GM12891 (cell line): ENCODE measurements at regions not wholly inside any gene's neighbourhood (a gene's known extent, or its start where the extent isn't known, plus 50 kb on each side); places are given as distances from the start of the nearest gene placed in this dataset.

Experiments
- DNase-seq: peaks from one replicate; pipeline ENCODE4 v3.0.0; 2011; ENCODE audit warnings: low spot score; ENCODE audit not compliant: insufficient read length
- FAIRE-seq: peaks from 2 replicates; lab custom pipeline; 2011; peaks lifted over from hg19 to GRCh38; lab: Jason Lieb, UNC
- PAX5 ChIP-seq: IDR thresholded peaks from 2 replicates; pipeline ENCODE4 v1.6.1; 2011; ENCODE audit warnings: low read length, moderate library complexity, mild to moderate bottlenecking; ENCODE audit not compliant: insufficient read depth, severe bottlenecking
- POLR2A ChIP-seq: IDR thresholded peaks from 2 replicates; pipeline ENCODE4 v1.6.1; 2011; ENCODE audit warnings: low read depth, low read length, control low read depth
- POLR2AphosphoS5 ChIP-seq: IDR thresholded peaks from 2 replicates; pipeline ENCODE4 v1.6.1; 2011; ENCODE audit warnings: low read depth, low read length, control low read depth
- POU2F2 ChIP-seq: IDR thresholded peaks from 2 replicates; pipeline ENCODE4 v1.6.1; 2011; ENCODE audit warnings: low read depth, mild to moderate bottlenecking, control low read depth, low read length, moderate library complexity
- SPI1 ChIP-seq: IDR thresholded peaks from 2 replicates; pipeline ENCODE4 v1.6.1; 2011; ENCODE audit warnings: low read depth, low read length, control low read depth
- TAF1 ChIP-seq: IDR thresholded peaks from 2 replicates; pipeline ENCODE4 v1.6.1; 2011; ENCODE audit warnings: low read depth, low read length, control low read depth

- no peak for FAIRE-seq
- no peak for DNase-seq
- TF ChIP-seq POLR2AphosphoS5 (no peak), SPI1 (no peak), POU2F2 (no peak), POLR2A (no peak), PAX5 (no peak), TAF1 (no peak)
These were observed 954.9 kb downstream of the ADGRL2 start for GRCh38 chr1:82755671-82756070.

- TF ChIP-seq POLR2A (no peak), SPI1 (no peak), TAF1 (no peak), POLR2AphosphoS5 (no peak), POU2F2 (no peak), PAX5 (no peak)
- DNase-seq (no peak), FAIRE-seq (no peak)
These were observed 954.5 kb downstream of the ADGRL2 start for GRCh38 chr1:82755191-82755590.

GRCh38 chr1:82752046-82752445 is 951.3 kb downstream of the ADGRL2 start:
- FAIRE-seq (no peak), DNase-seq (no peak)
- no peak for TF ChIP-seq SPI1
- no peak for TF ChIP-seq PAX5
- no peak for TF ChIP-seq TAF1
- TF ChIP-seq POLR2AphosphoS5: no peak
- TF ChIP-seq POLR2A: no peak

- FAIRE-seq (no peak), DNase-seq (no peak)
- TF ChIP-seq TAF1: no peak
- no peak for TF ChIP-seq PAX5
- TF ChIP-seq POLR2A: no peak
These were observed 932.9 kb downstream of the ADGRL2 start for GRCh38 chr1:82733645-82734044.

GRCh38 chr1:82731216-82731615 is 930.5 kb downstream of the ADGRL2 start:
- no peak for FAIRE-seq
- TF ChIP-seq POLR2AphosphoS5 (no peak), POLR2A (no peak), SPI1 (no peak), TAF1 (no peak), PAX5 (no peak), POU2F2 (no peak)
- no peak for DNase-seq

GRCh38 chr1:82728206-82728605 is 927.5 kb downstream of the ADGRL2 start:
- TF ChIP-seq PAX5 (no peak), POU2F2 (no peak), SPI1 (no peak), POLR2AphosphoS5 (no peak), POLR2A (no peak), TAF1 (no peak)
- FAIRE-seq: no peak

GRCh38 chr1:82724246-82724645 is 923.5 kb downstream of the ADGRL2 start:
- DNase-seq (no peak), FAIRE-seq (no peak)
- TF ChIP-seq POLR2AphosphoS5: no peak
- no peak for TF ChIP-seq PAX5
- no peak for TF ChIP-seq TAF1
- no peak for TF ChIP-seq SPI1

More at GRCh38 chr1:82728206-82728605, 927.5 kb downstream of the ADGRL2 start:
- DNase-seq: no peak

GRCh38 chr1:82722608-82723007 is 921.9 kb downstream of the ADGRL2 start:
- DNase-seq: no peak
- TF ChIP-seq POLR2AphosphoS5 (no peak), SPI1 (no peak), POLR2A (no peak), POU2F2 (no peak), TAF1 (no peak), PAX5 (no peak)
- no peak for FAIRE-seq

- TF ChIP-seq TAF1 (no peak), POU2F2 (no peak), PAX5 (no peak), POLR2AphosphoS5 (no peak), POLR2A (no peak), SPI1 (no peak)
- FAIRE-seq: no peak
- no peak for DNase-seq
These were observed 921.0 kb downstream of the ADGRL2 start for GRCh38 chr1:82721702-82722101.

GRCh38 chr1:82718719-82719419 is 918.1 kb downstream of the ADGRL2 start:
- FAIRE-seq (no peak), DNase-seq (no peak)
- TF ChIP-seq SPI1 (no peak), POLR2AphosphoS5 (no peak), PAX5 (no peak), POU2F2 (no peak), TAF1 (no peak), POLR2A (no peak)
